ENCODE measurements at regions not wholly inside any gene's neighbourhood (a gene's known extent, or its start where the extent isn't known, plus 50 kb on each side); places are given as distances from the start of the nearest gene placed in this dataset.

- no peak for DNase-seq (ENCODE audit: low read depth in 1 of 2, low spot score in 1 of 2)
- H3K27ac ChIP-seq (replicated peaks) = no peak overlapping the region
- TF ChIP-seq SPI1 (IDR thresholded peaks at IDR 0.05; ENCODE audit: borderline replicate concordance, low read depth) = no peak
- no peak for TF ChIP-seq POLR2AphosphoS5 (IDR thresholded peaks at IDR 0.05; ENCODE audit: low read depth)
- no peak for TF ChIP-seq REST (IDR thresholded peaks at IDR 0.05; ENCODE audit: insufficient replicate concordance, low read depth)
- no peak for TF ChIP-seq GABPA (IDR thresholded peaks at IDR 0.05; ENCODE audit: low read depth)
- no peak for TF ChIP-seq CTCF (IDR thresholded peaks at IDR 0.05; ENCODE audit: insufficient read depth, low read length)
- no peaks in the 10 kb centered on the region for H3K27me3 ChIP-seq (ENCODE audit: insufficient read depth, poor library complexity, severe bottlenecking)
- H3K4me3 ChIP-seq (replicated peaks; ENCODE audit: insufficient read depth, low read length) = no peak overlapping the region
Observed at GRCh38 chr1:194084755-194085154, 898.3 kb upstream of the B3GALT2 start.

GRCh38 chr1:194081444-194081843 is 895.0 kb upstream of the B3GALT2 start:
- Histone ChIP-seq H3K4me3 (replicated peaks; ENCODE audit: insufficient read depth, low read length) (no peak overlapping the region), H3K27ac (replicated peaks) (no peak overlapping the region), H3K27me3 (ENCODE audit: insufficient read depth, poor library complexity, severe bottlenecking) (no peaks in the 10 kb centered on the region)
- DNase-seq (ENCODE audit: low read depth in 1 of 2, low spot score in 1 of 2) = no peak
- TF ChIP-seq SPI1 (IDR thresholded peaks at IDR 0.05; ENCODE audit: borderline replicate concordance, low read depth) = no peak
- no peak for TF ChIP-seq POLR2AphosphoS5 (IDR thresholded peaks at IDR 0.05; ENCODE audit: low read depth)
- no peak for TF ChIP-seq CTCF (IDR thresholded peaks at IDR 0.05; ENCODE audit: insufficient read depth, low read length)
- TF ChIP-seq GABPA (IDR thresholded peaks at IDR 0.05; ENCODE audit: low read depth) = no peak
- TF ChIP-seq REST (IDR thresholded peaks at IDR 0.05; ENCODE audit: insufficient replicate concordance, low read depth) = no peak

GRCh38 chr1:194080826-194081225 is 894.4 kb upstream of the B3GALT2 start:
- H3K27ac ChIP-seq (replicated peaks) = no peak overlapping the region
- no peak for TF ChIP-seq POLR2AphosphoS5 (IDR thresholded peaks at IDR 0.05; ENCODE audit: low read depth)
- no peak for TF ChIP-seq SPI1 (IDR thresholded peaks at IDR 0.05; ENCODE audit: borderline replicate concordance, low read depth)
- TF ChIP-seq REST (IDR thresholded peaks at IDR 0.05; ENCODE audit: insufficient replicate concordance, low read depth) = no peak
- TF ChIP-seq CTCF (IDR thresholded peaks at IDR 0.05; ENCODE audit: insufficient read depth, low read length) = no peak
- TF ChIP-seq GABPA (IDR thresholded peaks at IDR 0.05; ENCODE audit: low read depth) = no peak

More at GRCh38 chr1:194080826-194081225, 894.4 kb upstream of the B3GALT2 start:
- DNase-seq (ENCODE audit: low read depth in 1 of 2, low spot score in 1 of 2) = no peak
- Histone ChIP-seq H3K27me3 (ENCODE audit: insufficient read depth, poor library complexity, severe bottlenecking) (no peaks in the 10 kb centered on the region), H3K4me3 (replicated peaks; ENCODE audit: insufficient read depth, low read length) (no peak overlapping the region)

Measured in HL-60 (cell line).